ENCODE measurements at regions not wholly inside any gene's neighbourhood (a gene's known extent, or its start where the extent isn't known, plus 50 kb on each side); places are given as distances from the start of the nearest gene placed in this dataset.
"Not testable (repeated sequence)": the region's sequence is repeated elsewhere in the genome, so short reads cannot be mapped to it uniquely, and the experiment has no call there.

GRCh38 chr16:15204571-15204970, 110.5 kb upstream of the RRN3 start:
- not testable (repeated sequence) for TF ChIP-seq CTCF, POLR2A (IDR thresholded peaks at IDR 0.05)

Data from breast epithelium (tissue), 3 donors.